ENCODE measurements at regions not wholly inside any gene's neighbourhood (a gene's known extent, or its start where the extent isn't known, plus 50 kb on each side); places are given as distances from the start of the nearest gene placed in this dataset.

GRCh38 chr4:182089326-182089725 is 153.9 kb upstream of the TENM3 start:
- TF ChIP-seq CTCF (IDR thresholded peaks at IDR 0.05; ENCODE audit: insufficient read depth, low read length): no peak
- TF ChIP-seq POLR2AphosphoS5 (IDR thresholded peaks at IDR 0.05; ENCODE audit: low read depth): no peak
- TF ChIP-seq REST (IDR thresholded peaks at IDR 0.05; ENCODE audit: insufficient replicate concordance, low read depth): no peak
- no peak for TF ChIP-seq GABPA (IDR thresholded peaks at IDR 0.05; ENCODE audit: low read depth)
- TF ChIP-seq SPI1 (IDR thresholded peaks at IDR 0.05; ENCODE audit: borderline replicate concordance, low read depth): no peak

Data from HL-60 (cell line).